ENCODE measurements at regions not wholly inside any gene's neighbourhood (a gene's known extent, or its start where the extent isn't known, plus 50 kb on each side); places are given as distances from the start of the nearest gene placed in this dataset.
"Not testable (repeated sequence)": the region's sequence is repeated elsewhere in the genome, so short reads cannot be mapped to it uniquely, and the experiment has no call there.

GRCh38 chr3:197394464-197395321 is 96.3 kb upstream of the DLG1 start:
- no peak overlapping the region for H3K4me3 ChIP-seq (ENCODE audit: low read length)
- no peaks in the 10 kb centered on the region for H3K36me3 ChIP-seq (ENCODE audit: control insufficient read depth, insufficient read depth, low read length)
- H3K27ac ChIP-seq (ENCODE audit: low read length) = no peak overlapping the region
- H3K4me1 ChIP-seq (ENCODE audit: control insufficient read depth, insufficient read depth, low read length) = no peaks in the 10 kb centered on the region
- WGBS (ENCODE audit: insufficient coverage, insufficient read length) = no CpG with 5 or more reads among the region's 25 CpGs
- no peaks in the 10 kb centered on the region for H3K27me3 ChIP-seq (ENCODE audit: control insufficient read depth, insufficient read depth, low read length)
- no peak for DNase-seq (ENCODE audit: low read depth, low spot score)
- peaks cover 4% of the 10 kb centered on the region for H3K9me3 ChIP-seq (ENCODE audit: control insufficient read depth, insufficient read depth, low read length)

- H3K9me3 ChIP-seq (ENCODE audit: control insufficient read depth, insufficient read depth, low read length); H3K4me3 ChIP-seq (ENCODE audit: low read length); H3K27me3 ChIP-seq (ENCODE audit: control insufficient read depth, insufficient read depth, low read length); H3K27ac ChIP-seq (ENCODE audit: low read length); DNase-seq (ENCODE audit: low read depth, low spot score); H3K4me1 ChIP-seq (ENCODE audit: control insufficient read depth, insufficient read depth, low read length); H3K36me3 ChIP-seq (ENCODE audit: control insufficient read depth, insufficient read depth, low read length): not testable (repeated sequence)
- no CpG with 5 or more reads among the region's 8 CpGs for WGBS (ENCODE audit: insufficient coverage, insufficient read length)
Observed at GRCh38 chr3:197394126-197394463, 95.7 kb upstream of the DLG1 start.

- WGBS (ENCODE audit: insufficient coverage, insufficient read length) = no CpG with 5 or more reads among the region's 4 CpGs
- no peaks in the 10 kb centered on the region for H3K27me3 ChIP-seq (ENCODE audit: control insufficient read depth, insufficient read depth, low read length)
- no peak for DNase-seq (ENCODE audit: low read depth, low spot score)
- H3K9me3 ChIP-seq (ENCODE audit: control insufficient read depth, insufficient read depth, low read length) = peaks cover 5% of the 10 kb centered on the region
- no peak overlapping the region for H3K4me3 ChIP-seq (ENCODE audit: low read length)
- H3K4me1 ChIP-seq (ENCODE audit: control insufficient read depth, insufficient read depth, low read length) = no peaks in the 10 kb centered on the region
- no peak overlapping the region for H3K27ac ChIP-seq (ENCODE audit: low read length)
- H3K36me3 ChIP-seq (ENCODE audit: control insufficient read depth, insufficient read depth, low read length) = no peaks in the 10 kb centered on the region
Observed at GRCh38 chr3:197393711-197394110, 95.3 kb upstream of the DLG1 start.

GRCh38 chr3:197392961-197393360 is 94.5 kb upstream of the DLG1 start:
- H3K9me3 ChIP-seq (ENCODE audit: control insufficient read depth, insufficient read depth, low read length) = peaks cover 6% of the 10 kb centered on the region
- no peaks in the 10 kb centered on the region for H3K27me3 ChIP-seq (ENCODE audit: control insufficient read depth, insufficient read depth, low read length)
- no CpG with 5 or more reads among the region's 3 CpGs for WGBS (ENCODE audit: insufficient coverage, insufficient read length)
- H3K27ac ChIP-seq (ENCODE audit: low read length) = no peak overlapping the region
- no peaks in the 10 kb centered on the region for H3K36me3 ChIP-seq (ENCODE audit: control insufficient read depth, insufficient read depth, low read length)
- DNase-seq (ENCODE audit: low read depth, low spot score) = no peak
- H3K4me3 ChIP-seq (ENCODE audit: low read length) = no peak overlapping the region
- no peaks in the 10 kb centered on the region for H3K4me1 ChIP-seq (ENCODE audit: control insufficient read depth, insufficient read depth, low read length)

GRCh38 chr3:197381371-197381770 is 83.0 kb upstream of the DLG1 start:
- H3K9me3 ChIP-seq (ENCODE audit: control insufficient read depth, insufficient read depth, low read length) = peaks cover 7% of the 10 kb centered on the region
- no peak for DNase-seq (ENCODE audit: low read depth, low spot score)
- no peaks in the 10 kb centered on the region for H3K27me3 ChIP-seq (ENCODE audit: control insufficient read depth, insufficient read depth, low read length)
- no peaks in the 10 kb centered on the region for H3K36me3 ChIP-seq (ENCODE audit: control insufficient read depth, insufficient read depth, low read length)
- H3K4me1 ChIP-seq (ENCODE audit: control insufficient read depth, insufficient read depth, low read length) = no peaks in the 10 kb centered on the region
- no peak overlapping the region for H3K4me3 ChIP-seq (ENCODE audit: low read length)
- H3K27ac ChIP-seq (ENCODE audit: low read length) = no peak overlapping the region
- no CpG with 5 or more reads among the region's 2 CpGs for WGBS (ENCODE audit: insufficient coverage, insufficient read length)

- H3K4me3 ChIP-seq (ENCODE audit: low read length) = no peak overlapping the region
- H3K27ac ChIP-seq (ENCODE audit: low read length) = no peak overlapping the region
- no peak for DNase-seq (ENCODE audit: low read depth, low spot score)
- H3K4me1 ChIP-seq (ENCODE audit: control insufficient read depth, insufficient read depth, low read length) = no peaks in the 10 kb centered on the region
- no peaks in the 10 kb centered on the region for H3K36me3 ChIP-seq (ENCODE audit: control insufficient read depth, insufficient read depth, low read length)
- H3K9me3 ChIP-seq (ENCODE audit: control insufficient read depth, insufficient read depth, low read length) = peaks cover 7% of the 10 kb centered on the region
- WGBS (ENCODE audit: insufficient coverage, insufficient read length) = no CpG with 5 or more reads among the region's 5 CpGs
- H3K27me3 ChIP-seq (ENCODE audit: control insufficient read depth, insufficient read depth, low read length) = no peaks in the 10 kb centered on the region
Observed at GRCh38 chr3:197380786-197381185, 82.4 kb upstream of the DLG1 start.

- Histone ChIP-seq H3K9me3 (ENCODE audit: control insufficient read depth, insufficient read depth, low read length) (peaks cover 2% of the 10 kb centered on the region; the same call in 1 of the 2 replicates), H3K4me3 (ENCODE audit: low read length) (no peak overlapping the region), H3K36me3 (ENCODE audit: control insufficient read depth, insufficient read depth, low read length) (no peaks in the 10 kb centered on the region), H3K27me3 (ENCODE audit: control insufficient read depth, insufficient read depth, low read length) (no peaks in the 10 kb centered on the region), H3K27ac (ENCODE audit: low read length) (no peak overlapping the region), H3K4me1 (ENCODE audit: control insufficient read depth, insufficient read depth, low read length) (no peaks in the 10 kb centered on the region)
- 100% methylated on average over 3 of the region's 22 CpGs for WGBS (ENCODE audit: insufficient coverage, insufficient read length)
- DNase-seq (ENCODE audit: low read depth, low spot score) = no peak
Observed at GRCh38 chr3:197378985-197379718, 80.7 kb upstream of the DLG1 start.

- no peaks in the 10 kb centered on the region for H3K4me1 ChIP-seq (ENCODE audit: control insufficient read depth, insufficient read depth, low read length)
- H3K9me3 ChIP-seq (ENCODE audit: control insufficient read depth, insufficient read depth, low read length) = 0 out of 2 replicates have a peak, but pooled peaks cover 2% of the 10 kb centered on the region
- no CpG with 5 or more reads among the region's 10 CpGs for WGBS (ENCODE audit: insufficient coverage, insufficient read length)
- no peak overlapping the region for H3K4me3 ChIP-seq (ENCODE audit: low read length)
- H3K27ac ChIP-seq (ENCODE audit: low read length) = no peak overlapping the region
- H3K36me3 ChIP-seq (ENCODE audit: control insufficient read depth, insufficient read depth, low read length) = no peaks in the 10 kb centered on the region
- no peak for DNase-seq (ENCODE audit: low read depth, low spot score)
- H3K27me3 ChIP-seq (ENCODE audit: control insufficient read depth, insufficient read depth, low read length) = no peaks in the 10 kb centered on the region
Observed at GRCh38 chr3:197376735-197377555, 78.5 kb upstream of the DLG1 start.

- no peaks in the 10 kb centered on the region for H3K36me3 ChIP-seq (ENCODE audit: control insufficient read depth, insufficient read depth, low read length)
- no peak overlapping the region for H3K27ac ChIP-seq (ENCODE audit: low read length)
- WGBS (ENCODE audit: insufficient coverage, insufficient read length) = no CpG with 5 or more reads among the region's 4 CpGs
- H3K27me3 ChIP-seq (ENCODE audit: control insufficient read depth, insufficient read depth, low read length) = no peaks in the 10 kb centered on the region
- H3K4me3 ChIP-seq (ENCODE audit: low read length) = no peak overlapping the region
- H3K9me3 ChIP-seq (ENCODE audit: control insufficient read depth, insufficient read depth, low read length) = 0 out of 2 replicates have a peak, but pooled peaks cover 2% of the 10 kb centered on the region
- no peak for DNase-seq (ENCODE audit: low read depth, low spot score)
- no peaks in the 10 kb centered on the region for H3K4me1 ChIP-seq (ENCODE audit: control insufficient read depth, insufficient read depth, low read length)
Observed at GRCh38 chr3:197376020-197376419, 77.6 kb upstream of the DLG1 start.

- Histone ChIP-seq H3K4me1 (ENCODE audit: control insufficient read depth, insufficient read depth, low read length) (no peaks in the 10 kb centered on the region), H3K36me3 (ENCODE audit: control insufficient read depth, insufficient read depth, low read length) (no peaks in the 10 kb centered on the region), H3K27ac (ENCODE audit: low read length) (no peak overlapping the region), H3K4me3 (ENCODE audit: low read length) (no peak overlapping the region), H3K27me3 (ENCODE audit: control insufficient read depth, insufficient read depth, low read length) (no peaks in the 10 kb centered on the region), H3K9me3 (ENCODE audit: control insufficient read depth, insufficient read depth, low read length) (0 out of 2 replicates have a peak, but pooled peaks cover 2% of the 10 kb centered on the region)
- DNase-seq (ENCODE audit: low read depth, low spot score) = no peak
- WGBS (ENCODE audit: insufficient coverage, insufficient read length) = no CpG with 5 or more reads among the region's 11 CpGs
Observed at GRCh38 chr3:197375001-197375441, 76.6 kb upstream of the DLG1 start.

Data from iPS DF 6.9 (cell line).